Vagina (tissue), 2 donors: ENCODE measurements at regions not wholly inside any gene's neighbourhood (a gene's known extent, or its start where the extent isn't known, plus 50 kb on each side); places are given as distances from the start of the nearest gene placed in this dataset.

Experiments used
- CTCF ChIP-seq, 3 experiments: fragments of 450-650 bp in 2 of 3; fragments of 200-600 bp in 1 of 3; sonication (generic) in 1 of 3; IDR thresholded peaks; one replicate each; pipeline ENCODE4 v1.5.1; 2017 to 2019; ENCODE audit warnings: antibody characterized with exemption in 3 of 3, mild to moderate bottlenecking in 2 of 3, moderate library complexity in 2 of 3
- POLR2A ChIP-seq, 2 donors: fragments of 450-650 bp; IDR thresholded peaks; one replicate each; pipeline ENCODE4 v1.6.1; 2017; ENCODE audit warnings: antibody characterized with exemption in 2 of 2, mild to moderate bottlenecking in 2 of 2, moderate library complexity in 2 of 2
- POLR2AphosphoS5 ChIP-seq, 2 donors: sonication (generic); formaldehyde crosslinking; IDR thresholded peaks; one replicate each; pipeline ENCODE4 v1.9.0; 2017; ENCODE audit warnings: antibody characterized with exemption in 2 of 2, mild to moderate bottlenecking in 2 of 2, low read depth in 1 of 2; ENCODE audit not compliant: insufficient read depth in 1 of 2

GRCh38 chr7:63080831-63081230 is 917.8 kb upstream of the ZNF722 start:
- TF ChIP-seq CTCF (IDR thresholded peaks at IDR 0.05) (no peak), POLR2A (IDR thresholded peaks at IDR 0.05) (no peak), POLR2AphosphoS5 (IDR thresholded peaks at IDR 0.05; ENCODE audit: insufficient read depth in 1 of 2, low read depth in 1 of 2) (no peak)
